Peyer's patch (tissue), 4 donors: ENCODE measurements at regions not wholly inside any gene's neighbourhood (a gene's known extent, or its start where the extent isn't known, plus 50 kb on each side); places are given as distances from the start of the nearest gene placed in this dataset.

Experiments
- DNase-seq, 3 donors: peaks; one replicate each; pipeline ENCODE4 v3.0.0-alpha.2; 2017 to 2019
- H3K27ac ChIP-seq, 4 donors: fragments of 200-600 bp; sonication (generic); one replicate each; pipeline ENCODE4 v1.5.1; 2016 to 2019
- H3K27me3 ChIP-seq, 2 donors: fragments of 200-600 bp; sonication (generic); one replicate each; pipeline ENCODE4 v1.5.1; 2019
- H3K36me3 ChIP-seq, 3 donors: fragments of 200-600 bp; sonication (generic); one replicate each; pipeline ENCODE4 v1.5.1; 2016 to 2019
- H3K4me1 ChIP-seq, 4 donors: fragments of 200-600 bp; sonication (generic); one replicate each; pipeline ENCODE4 v1.5.1; 2016 to 2019
- H3K4me3 ChIP-seq, 4 donors: fragments of 200-600 bp; sonication (generic); 1 replicate in 3 of 4; 2 replicates in 1 of 4; pipeline ENCODE4 v1.5.1; 2016 to 2019; ENCODE audit warnings: mild to moderate bottlenecking in 1 of 4
- H3K9me3 ChIP-seq, 4 donors: fragments of 200-600 bp; sonication (generic); one replicate each; pipeline ENCODE4 v1.5.1; 2016 to 2019; ENCODE audit warnings: mild to moderate bottlenecking in 1 of 4
- POLR2A ChIP-seq, 2 donors: fragments of 450-650 bp; IDR thresholded peaks; one replicate each; pipeline ENCODE4 v1.5.1; 2017; ENCODE audit warnings: antibody characterized with exemption in 2 of 2, mild to moderate bottlenecking in 2 of 2, moderate library complexity in 2 of 2
- TF ChIP-seq, protein P1 (sequence below), 6 experiments: fragments of 450-650 bp in 4 of 6; fragments of 200-600 bp in 2 of 6; sonication (generic) in 1 of 6; IDR thresholded peaks; one replicate each; pipeline ENCODE4 v1.5.1; 2017 to 2019; ENCODE audit warnings: antibody characterized with exemption in 6 of 6, mild to moderate bottlenecking in 3 of 6, moderate library complexity in 1 of 6

DNA sequence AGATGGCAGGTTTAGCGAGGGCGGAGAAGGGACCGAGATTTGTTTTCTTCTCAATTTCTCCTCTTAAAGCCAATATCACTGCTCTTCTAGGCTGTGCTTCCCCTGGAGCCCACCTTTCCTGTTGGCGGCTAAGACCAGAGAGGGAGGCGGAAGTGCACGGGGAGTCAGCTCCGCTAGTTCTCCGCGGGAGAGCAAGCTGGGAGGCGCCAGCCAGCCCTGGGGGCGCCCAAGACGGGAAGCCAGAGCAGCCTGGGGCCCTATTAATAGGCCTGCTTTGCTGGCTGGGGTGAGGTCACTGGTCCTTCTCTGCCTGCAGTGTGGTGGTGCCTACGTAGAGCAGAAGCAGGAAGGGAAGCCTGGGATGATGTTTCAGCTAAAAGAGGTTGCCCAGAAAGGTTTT is 61.6 kb downstream of the LSM5 start:
- no peak for DNase-seq
- Histone ChIP-seq H3K9me3 (no peaks in the 10 kb centered on the region), H3K27me3 (peaks cover 0 to 4% of the 10 kb centered on the region in 2 donors), H3K4me1 (no peaks in the 10 kb centered on the region), H3K4me3 (no peak overlapping the region), H3K36me3 (no peaks in the 10 kb centered on the region), H3K27ac (no peak overlapping the region)
- TF ChIP-seq, protein P1, sequence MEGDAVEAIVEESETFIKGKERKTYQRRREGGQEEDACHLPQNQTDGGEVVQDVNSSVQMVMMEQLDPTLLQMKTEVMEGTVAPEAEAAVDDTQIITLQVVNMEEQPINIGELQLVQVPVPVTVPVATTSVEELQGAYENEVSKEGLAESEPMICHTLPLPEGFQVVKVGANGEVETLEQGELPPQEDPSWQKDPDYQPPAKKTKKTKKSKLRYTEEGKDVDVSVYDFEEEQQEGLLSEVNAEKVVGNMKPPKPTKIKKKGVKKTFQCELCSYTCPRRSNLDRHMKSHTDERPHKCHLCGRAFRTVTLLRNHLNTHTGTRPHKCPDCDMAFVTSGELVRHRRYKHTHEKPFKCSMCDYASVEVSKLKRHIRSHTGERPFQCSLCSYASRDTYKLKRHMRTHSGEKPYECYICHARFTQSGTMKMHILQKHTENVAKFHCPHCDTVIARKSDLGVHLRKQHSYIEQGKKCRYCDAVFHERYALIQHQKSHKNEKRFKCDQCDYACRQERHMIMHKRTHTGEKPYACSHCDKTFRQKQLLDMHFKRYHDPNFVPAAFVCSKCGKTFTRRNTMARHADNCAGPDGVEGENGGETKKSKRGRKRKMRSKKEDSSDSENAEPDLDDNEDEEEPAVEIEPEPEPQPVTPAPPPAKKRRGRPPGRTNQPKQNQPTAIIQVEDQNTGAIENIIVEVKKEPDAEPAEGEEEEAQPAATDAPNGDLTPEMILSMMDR (IDR thresholded peaks at IDR 0.05), result no peak
- TF ChIP-seq POLR2A (IDR thresholded peaks at IDR 0.05), result no peak

DNA sequence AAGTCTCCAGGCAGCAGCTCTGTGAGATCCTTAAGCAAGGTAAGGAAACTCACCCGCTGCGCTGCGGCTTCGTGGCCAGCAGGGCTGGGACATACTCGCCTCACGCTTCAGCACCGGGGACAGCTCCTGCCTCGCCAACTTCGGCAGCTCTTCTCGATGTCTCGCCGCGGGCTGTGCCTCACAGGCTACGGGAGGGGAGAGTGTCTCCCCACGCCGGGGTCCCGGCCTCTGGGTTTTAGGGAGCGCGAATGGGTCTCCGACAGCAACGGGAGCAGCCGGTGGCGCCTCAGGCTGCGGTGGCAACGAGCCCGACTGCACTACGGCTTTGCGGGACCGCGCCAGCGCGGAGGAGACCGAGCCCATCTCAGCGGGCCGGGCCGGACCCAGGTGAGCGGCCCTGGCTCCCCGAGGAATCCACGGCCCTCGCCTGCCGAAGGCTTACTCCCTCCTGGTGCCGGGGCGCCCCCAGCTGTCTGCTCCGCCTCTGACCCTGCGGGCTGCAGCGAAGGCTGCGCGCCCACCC is 62.4 kb downstream of the LSM5 start:
- Histone ChIP-seq H3K9me3 (no peaks in the 10 kb centered on the region), H3K4me1 (no peaks in the 10 kb centered on the region), H3K27me3 (peaks cover 0 to 4% of the 10 kb centered on the region in 2 donors), H3K4me3 (no peak overlapping the region), H3K27ac (no peak overlapping the region), H3K36me3 (no peaks in the 10 kb centered on the region)
- peak in 2 of 3 donors; percentile 46 to 60 for DNase-seq
- TF ChIP-seq, protein P1 (IDR thresholded peaks at IDR 0.05), result peak in 2 of 6 experiments; percentile 9 to 17
- TF ChIP-seq POLR2A (IDR thresholded peaks at IDR 0.05), result no peak

DNA sequence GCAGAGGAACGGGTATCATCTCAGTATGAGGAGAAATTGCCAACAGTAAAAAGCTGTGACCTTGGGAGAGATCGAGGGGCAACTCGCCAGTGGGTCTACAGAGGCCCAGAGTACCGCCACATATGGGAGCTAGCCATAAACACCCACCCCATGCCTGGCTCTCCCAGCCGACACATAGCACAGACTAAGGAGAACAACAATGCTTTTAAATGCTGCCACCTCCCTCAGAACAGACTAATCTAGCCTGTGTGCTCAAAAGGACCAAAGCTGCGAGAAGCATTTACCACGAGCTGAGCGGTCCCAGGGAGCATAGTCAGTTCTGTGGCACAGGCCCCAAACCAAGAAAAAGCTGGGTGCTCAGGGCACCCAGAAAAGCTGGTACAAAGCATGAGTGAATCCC is 73.3 kb downstream of the LSM5 start:
- no peak for TF ChIP-seq POLR2A (IDR thresholded peaks at IDR 0.05)
- no peak for DNase-seq
- H3K9me3 ChIP-seq, result no peaks in the 10 kb centered on the region
- H3K36me3 ChIP-seq, result no peaks in the 10 kb centered on the region
- H3K27me3 ChIP-seq, result no peaks in the 10 kb centered on the region
- H3K4me1 ChIP-seq, result no peaks in the 10 kb centered on the region
- H3K4me3 ChIP-seq, result no peak overlapping the region
- no peak overlapping the region for H3K27ac ChIP-seq

DNA sequence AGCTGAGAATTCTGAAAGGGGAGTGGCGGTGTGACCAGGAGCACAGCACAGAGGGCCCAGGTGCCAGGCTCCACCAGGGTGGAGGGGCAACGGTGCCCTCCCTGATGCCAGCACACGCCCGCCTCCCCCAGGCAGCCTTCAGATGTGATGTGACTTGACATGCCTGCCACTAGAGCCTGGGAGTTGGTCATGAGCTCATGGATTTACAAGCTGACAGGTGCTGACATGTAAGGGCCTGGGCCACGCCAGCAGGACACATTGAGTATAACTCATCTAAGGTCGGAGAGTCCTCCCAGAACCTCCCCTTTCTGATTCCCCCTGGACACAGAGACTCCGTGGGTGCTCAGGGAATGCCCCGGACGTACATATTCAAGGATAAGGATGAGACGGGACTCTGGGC is 74.2 kb downstream of the LSM5 start:
- H3K9me3 ChIP-seq, result no peaks in the 10 kb centered on the region
- no peaks in the 10 kb centered on the region for H3K27me3 ChIP-seq
- DNase-seq, result no peak
- TF ChIP-seq POLR2A (IDR thresholded peaks at IDR 0.05), result no peak
- TF ChIP-seq, protein P1 (IDR thresholded peaks at IDR 0.05), result no peak
- no peak overlapping the region for H3K4me3 ChIP-seq
- no peaks in the 10 kb centered on the region for H3K4me1 ChIP-seq
- no peak overlapping the region for H3K27ac ChIP-seq
- H3K36me3 ChIP-seq, result no peaks in the 10 kb centered on the region

DNA sequence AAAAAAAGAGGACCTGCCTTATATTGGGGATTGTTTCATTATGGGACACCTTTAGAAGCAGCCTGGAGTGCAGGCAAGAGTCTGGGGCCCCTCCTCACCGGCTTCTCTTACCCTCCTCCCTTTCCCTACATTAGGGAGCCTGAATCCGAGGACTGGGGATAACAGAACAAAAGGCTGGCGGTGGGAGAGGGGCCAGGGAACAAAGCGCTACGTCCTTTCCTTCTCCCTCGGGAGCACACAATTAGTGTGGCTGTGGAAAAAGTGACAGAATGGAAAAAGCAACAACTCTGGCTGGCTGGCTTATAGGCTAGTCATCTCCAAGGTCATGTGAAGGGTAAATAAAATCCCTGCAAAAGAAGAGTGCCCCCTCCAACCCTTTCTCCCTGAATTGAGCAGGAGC is 74.7 kb downstream of the LSM5 start:
- Histone ChIP-seq H3K4me3 (no peak overlapping the region), H3K27me3 (no peaks in the 10 kb centered on the region), H3K9me3 (no peaks in the 10 kb centered on the region), H3K4me1 (no peaks in the 10 kb centered on the region), H3K36me3 (no peaks in the 10 kb centered on the region), H3K27ac (no peak overlapping the region)
- DNase-seq, result no peak
- no peak for TF ChIP-seq POLR2A (IDR thresholded peaks at IDR 0.05)
- TF ChIP-seq, protein P1 (IDR thresholded peaks at IDR 0.05), result no peak

DNA sequence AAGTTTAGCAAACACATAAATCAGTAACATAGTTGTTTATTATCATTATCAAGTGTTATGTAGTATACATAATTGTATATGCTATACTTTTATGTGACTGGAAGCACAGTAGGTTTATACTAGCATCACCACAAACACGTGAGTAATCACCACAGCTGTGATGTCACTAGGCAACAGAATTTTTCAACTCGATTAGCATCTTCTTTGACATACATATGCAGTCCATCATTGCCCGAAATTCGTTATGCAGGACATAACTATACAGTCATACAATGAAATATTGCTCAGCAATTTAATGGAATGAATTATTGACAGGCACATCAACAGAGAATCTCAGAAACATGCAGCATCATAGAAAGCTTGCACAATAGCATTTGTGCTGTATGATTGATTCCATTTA is 77.7 kb downstream of the LSM5 start:
- DNase-seq, result no peak
- H3K4me1 ChIP-seq, result no peaks in the 10 kb centered on the region
- no peak overlapping the region for H3K27ac ChIP-seq
- no peaks in the 10 kb centered on the region for H3K36me3 ChIP-seq
- no peaks in the 10 kb centered on the region for H3K9me3 ChIP-seq
- no peaks in the 10 kb centered on the region for H3K27me3 ChIP-seq
- no peak overlapping the region for H3K4me3 ChIP-seq
- no peak for TF ChIP-seq POLR2A (IDR thresholded peaks at IDR 0.05)
- TF ChIP-seq, protein P1 (IDR thresholded peaks at IDR 0.05), result no peak
